Bronchial epithelial cell (primary cell): ENCODE measurements at regions not wholly inside any gene's neighbourhood (a gene's known extent, or its start where the extent isn't known, plus 50 kb on each side); places are given as distances from the start of the nearest gene placed in this dataset.

Experiments
- DNase-seq: peaks from one replicate; pipeline ENCODE4 v3.0.0-alpha.2; 2010; ENCODE audit warnings: low read depth
- FAIRE-seq: peaks from 2 replicates; lab custom pipeline; 2011; peaks lifted over from hg19 to GRCh38; lab: Jason Lieb, UNC
- H3K27me3 ChIP-seq: 2 replicates; pipeline ENCODE4 v1.5.1; 2011; ENCODE audit warnings: low read length; ENCODE audit not compliant: control insufficient read depth, insufficient read depth
- H3K36me3 ChIP-seq: 2 replicates; pipeline ENCODE4 v1.5.1; 2011; ENCODE audit warnings: low read length; ENCODE audit not compliant: control insufficient read depth, insufficient read depth
- H3K4me3 ChIP-seq: 2 replicates; pipeline ENCODE4 v1.5.1; 2011; ENCODE audit warnings: mild to moderate bottlenecking, low read depth, low read length, control low read depth
- CTCF ChIP-seq: IDR thresholded peaks from 2 replicates; pipeline ENCODE4 v1.5.1; 2011; ENCODE audit warnings: mild to moderate bottlenecking, moderate library complexity, low read length, control low read depth, inconsistent platforms; ENCODE audit not compliant: insufficient read depth, severe bottlenecking

GRCh38 chr18:23388357-23388756 lies 64.7 kb upstream of the RIOK3 start:
- FAIRE-seq (no peak), DNase-seq (no peak)
- no peaks in the 10 kb centered on the region for H3K27me3 ChIP-seq
- TF ChIP-seq CTCF, result no peak
- H3K36me3 ChIP-seq, result no peaks in the 10 kb centered on the region
- H3K4me3 ChIP-seq, result no peak overlapping the region

- Histone ChIP-seq H3K27me3 (no peaks in the 10 kb centered on the region), H3K4me3 (no peak overlapping the region), H3K36me3 (no peaks in the 10 kb centered on the region)
- no peak for DNase-seq
- TF ChIP-seq CTCF, result no peak
- FAIRE-seq, result no peak
These were observed 61.9 kb upstream of the RIOK3 start for GRCh38 chr18:23391156-23391555.

- Histone ChIP-seq H3K36me3 (no peaks in the 10 kb centered on the region), H3K4me3 (no peak overlapping the region), H3K27me3 (no peaks in the 10 kb centered on the region)
- no peak for TF ChIP-seq CTCF
- DNase-seq, result no peak
- no peak for FAIRE-seq
These were observed 55.2 kb upstream of the RIOK3 start for GRCh38 chr18:23397907-23398306.

- TF ChIP-seq CTCF, result no peak
- no peak overlapping the region for H3K4me3 ChIP-seq
- H3K36me3 ChIP-seq, result no peaks in the 10 kb centered on the region
- DNase-seq (no peak), FAIRE-seq (no peak)
- no peaks in the 10 kb centered on the region for H3K27me3 ChIP-seq
These were observed 54.7 kb upstream of the RIOK3 start for GRCh38 chr18:23398401-23398800.

GRCh38 chr18:23399067-23399466 lies 54.0 kb upstream of the RIOK3 start:
- no peak for TF ChIP-seq CTCF
- Histone ChIP-seq H3K27me3 (no peaks in the 10 kb centered on the region), H3K36me3 (no peaks in the 10 kb centered on the region), H3K4me3 (no peak overlapping the region)
- FAIRE-seq (no peak), DNase-seq (no peak)

GRCh38 chr18:23400918-23401317 lies 52.2 kb upstream of the RIOK3 start:
- TF ChIP-seq CTCF, result no peak
- no peak for FAIRE-seq

More at GRCh38 chr18:23400918-23401317, 52.2 kb upstream of the RIOK3 start:
- DNase-seq, result no peak
- no peaks in the 10 kb centered on the region for H3K27me3 ChIP-seq
- no peaks in the 10 kb centered on the region for H3K36me3 ChIP-seq
- H3K4me3 ChIP-seq, result no peak overlapping the region
